NCI-H2171 (cell line): ENCODE measurements at regions not wholly inside any gene's neighbourhood (a gene's known extent, or its start where the extent isn't known, plus 50 kb on each side); places are given as distances from the start of the nearest gene placed in this dataset.
"Not testable (repeated sequence)": the region's sequence is repeated elsewhere in the genome, so short reads cannot be mapped to it uniquely, and the experiment has no call there.

ENCODE experiments used
- DNase-seq: peaks from one replicate; lab custom pipeline; 2025; lab: John Stamatoyannopoulos, UW

DNA sequence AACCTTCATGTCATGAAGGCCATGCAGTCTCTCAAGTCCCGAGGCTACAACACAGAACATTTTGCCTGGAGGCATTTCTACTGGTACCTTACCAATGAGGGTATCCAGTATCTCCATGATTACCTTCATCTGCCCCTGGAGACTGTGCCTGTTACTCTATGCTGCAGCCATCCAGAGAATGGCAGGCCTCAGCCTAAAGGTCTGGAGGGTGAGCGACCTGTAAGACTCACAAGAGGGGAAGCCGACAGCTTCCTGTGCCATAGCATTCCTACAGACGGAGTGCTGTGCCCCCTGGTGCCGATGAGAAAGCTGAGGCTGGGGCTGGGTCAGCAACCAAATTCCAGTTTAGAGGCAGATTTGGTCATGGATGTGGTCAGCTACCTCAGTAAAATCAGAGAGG is 51.3 kb upstream of the CADPS start:
- no peak for DNase-seq

DNA sequence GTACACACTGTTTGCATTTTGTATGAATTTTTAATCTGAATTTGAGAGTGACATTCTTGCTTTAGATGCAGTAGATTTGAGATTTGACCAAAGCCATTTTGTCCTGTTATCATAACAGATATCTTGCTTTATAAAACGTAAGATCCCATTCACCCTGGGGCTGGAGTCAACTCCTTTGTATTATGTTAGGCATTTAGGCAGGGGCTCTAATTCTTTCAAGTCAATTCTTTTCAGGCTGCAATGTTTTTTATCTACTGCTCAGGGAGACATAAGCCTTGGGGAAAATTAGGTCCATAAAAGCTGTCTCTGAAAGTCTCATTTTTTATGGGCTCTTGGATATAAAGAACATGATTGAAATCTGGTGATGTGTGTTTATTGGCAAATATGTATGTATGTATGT is 53.0 kb upstream of the CADPS start:
- no peak for DNase-seq

DNA sequence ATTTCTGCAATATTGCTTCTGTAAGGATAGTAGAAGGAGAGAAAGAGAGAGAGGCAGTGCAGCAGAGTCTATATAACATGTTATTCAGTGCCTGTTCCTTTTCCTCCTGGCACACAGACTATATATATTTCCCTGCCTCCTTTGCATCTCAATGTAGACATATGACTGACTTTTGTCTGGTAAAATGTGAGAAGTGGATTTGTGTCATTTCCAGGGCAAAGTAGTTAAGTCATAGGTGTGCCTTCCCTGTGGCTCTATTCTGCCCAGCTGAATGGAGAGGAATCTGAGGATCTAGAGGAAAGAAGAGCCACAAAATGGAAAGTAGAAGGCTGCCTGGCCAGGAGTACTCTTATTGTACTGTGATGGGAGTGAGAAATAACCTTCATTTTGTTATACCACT is 54.6 kb upstream of the CADPS start:
- DNase-seq = no peak

DNA sequence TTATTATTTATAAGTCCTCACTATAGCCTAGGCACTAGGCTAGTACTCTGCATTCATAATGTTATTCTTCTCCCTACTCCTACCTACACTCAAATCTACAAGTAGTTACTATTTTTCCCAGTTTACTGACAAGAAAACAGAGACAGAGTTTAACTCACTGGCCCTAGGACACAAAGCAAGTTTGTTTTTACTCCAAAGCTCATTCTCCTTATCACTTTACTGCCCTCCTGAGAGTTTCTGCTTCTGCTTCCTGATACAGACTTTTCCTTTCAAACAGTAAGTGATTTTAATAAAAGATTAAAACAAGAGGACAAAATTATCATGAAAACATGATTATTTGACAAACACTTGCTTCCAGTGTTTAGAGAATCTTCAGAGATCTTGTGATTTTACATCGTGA is 60.6 kb upstream of the CADPS start:
- no peak for DNase-seq

DNA sequence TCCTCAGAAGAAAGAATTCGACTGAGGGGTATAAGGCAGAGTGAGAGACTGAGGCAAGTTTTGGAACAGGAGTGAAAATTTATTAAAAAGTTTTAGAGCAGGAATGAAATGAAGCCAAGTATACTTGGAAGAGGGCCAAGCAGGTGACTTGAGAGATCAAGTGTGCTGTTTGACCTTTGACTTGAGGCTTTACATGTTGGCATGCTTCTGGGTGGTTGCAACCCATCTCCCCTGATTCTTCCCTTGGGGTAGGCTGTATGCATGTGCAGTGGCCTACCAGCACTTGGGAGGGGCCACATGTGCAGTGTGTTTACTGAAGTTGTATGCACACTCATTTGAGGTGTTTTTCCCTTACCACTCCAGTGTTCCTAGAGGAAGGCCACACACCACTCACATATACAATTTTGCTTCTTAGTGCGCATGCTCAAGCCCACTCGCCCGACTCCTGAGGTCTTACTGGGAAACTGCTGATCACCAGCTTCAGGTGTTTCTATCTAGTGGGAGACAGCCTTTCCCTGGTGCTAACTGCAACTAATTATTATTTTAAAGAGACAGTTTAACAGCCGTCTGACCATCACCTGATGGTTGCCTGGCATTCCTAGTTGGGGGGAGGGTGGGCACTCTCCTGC is 61.5 kb upstream of the CADPS start:
- no peak for DNase-seq

DNA sequence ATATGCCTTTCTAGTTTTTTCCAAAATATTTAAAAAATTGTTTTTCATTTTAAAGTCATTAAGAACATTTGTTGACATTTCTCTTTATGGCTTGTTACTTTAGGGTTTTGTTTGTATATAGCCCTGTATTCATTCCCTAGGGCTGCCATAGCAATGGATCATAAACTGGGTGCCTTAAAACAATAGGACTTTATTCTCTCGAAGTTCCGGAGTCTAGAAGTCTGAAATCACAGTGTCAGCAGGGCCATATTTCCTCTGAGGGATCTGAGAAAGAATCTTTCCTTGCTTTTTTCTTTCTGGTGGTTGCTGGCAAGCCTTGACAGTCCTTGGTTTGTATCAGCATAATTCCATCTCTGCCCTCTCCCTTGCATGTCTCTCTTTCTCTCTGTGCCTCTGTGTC is 63.4 kb upstream of the CADPS start:
- DNase-seq = no peak

DNA sequence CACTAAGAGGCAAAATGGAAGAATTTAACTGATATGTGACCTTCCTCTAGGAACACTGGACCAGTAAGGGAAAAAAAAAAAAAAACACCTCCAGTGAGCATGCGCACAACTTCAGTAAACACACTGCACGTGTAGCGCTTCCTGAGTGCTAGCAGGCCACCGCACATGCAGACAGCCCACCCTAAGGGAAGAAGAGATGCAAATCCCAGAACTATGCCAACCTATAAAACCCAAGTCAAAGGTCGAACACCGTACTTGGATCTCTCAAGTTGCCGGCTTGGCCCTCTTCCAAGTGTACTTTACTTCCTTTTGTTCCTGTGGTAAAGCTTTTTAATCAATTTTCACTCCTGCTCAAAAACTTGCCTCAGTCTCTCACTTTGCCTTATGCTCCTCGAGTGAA is 64.5 kb upstream of the CADPS start:
- no peak for DNase-seq

DNA sequence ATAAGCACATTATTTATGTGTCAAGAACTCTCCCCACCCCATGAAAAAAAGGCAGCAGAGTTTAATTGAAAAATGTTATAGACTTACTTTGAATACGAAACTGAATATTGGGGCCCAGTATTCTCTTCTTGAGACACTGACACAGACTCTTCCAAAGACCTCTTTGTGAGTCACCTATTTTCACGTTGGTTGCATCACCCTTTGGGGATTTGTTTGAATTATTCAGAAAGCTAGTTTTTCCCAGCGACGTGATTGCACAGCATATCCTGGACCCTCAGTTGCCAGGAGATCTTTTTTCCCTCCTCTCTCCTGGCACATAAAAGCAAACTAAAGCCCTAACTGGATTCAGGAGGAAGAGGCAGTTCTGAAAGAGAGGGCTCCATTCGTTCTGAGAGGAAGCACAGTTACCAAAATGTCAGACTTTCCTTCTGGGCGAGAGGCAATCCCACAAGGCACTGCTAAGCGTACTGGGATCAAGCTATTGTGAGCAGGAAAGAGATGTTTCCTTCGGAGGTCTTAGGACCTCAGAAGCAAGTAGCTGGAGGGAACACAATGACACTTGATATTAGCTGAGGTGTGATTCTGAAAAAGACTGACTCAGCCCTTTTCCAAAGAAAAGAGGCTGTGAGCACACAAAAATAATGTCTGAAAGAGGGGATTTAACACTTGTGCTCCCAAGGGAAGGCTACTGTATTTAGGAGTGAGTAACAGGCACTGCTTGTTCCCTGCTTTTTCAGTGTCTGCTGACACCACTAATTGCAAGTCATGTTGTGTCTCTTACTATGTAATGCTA is 65.8 kb upstream of the CADPS start:
- no peak for DNase-seq

DNA sequence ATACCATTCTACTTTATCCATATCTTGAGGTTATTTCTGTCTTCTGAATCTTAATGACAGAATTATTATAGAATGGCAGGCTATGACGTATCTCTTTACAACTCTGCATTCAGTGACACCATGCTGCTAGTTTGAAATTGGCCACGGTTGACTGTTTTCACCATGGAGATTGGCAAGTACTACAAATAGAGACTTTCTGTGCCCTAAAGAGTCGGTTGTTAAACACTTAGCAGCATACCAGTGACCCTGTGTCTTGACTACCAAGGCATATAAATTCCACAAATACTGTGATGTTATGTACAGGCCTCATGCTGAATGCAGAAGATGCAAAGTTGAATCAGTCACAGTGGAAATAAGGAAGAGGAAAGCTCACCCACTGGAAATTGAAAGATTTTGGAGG is 67.0 kb upstream of the CADPS start:
- DNase-seq = no peak

DNA sequence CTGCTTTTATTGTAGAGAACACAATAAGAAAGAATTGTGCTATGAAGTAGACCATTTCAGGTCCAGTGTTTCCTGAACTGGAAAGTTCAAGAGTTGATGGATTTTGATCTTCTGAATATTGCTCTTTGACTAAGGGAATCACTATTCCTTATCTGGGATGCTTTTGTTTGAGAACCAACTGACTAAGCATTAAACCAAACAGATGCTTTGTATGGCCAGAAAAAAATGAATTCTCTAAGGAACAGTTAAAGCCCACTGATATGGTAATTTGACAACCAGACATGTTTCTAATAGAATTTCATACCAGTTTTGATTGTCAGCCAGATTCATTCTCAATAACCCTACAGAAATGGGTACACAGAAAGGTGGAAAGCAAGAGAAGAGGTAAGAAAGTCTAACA is 67.5 kb upstream of the CADPS start:
- DNase-seq = no peak

DNA sequence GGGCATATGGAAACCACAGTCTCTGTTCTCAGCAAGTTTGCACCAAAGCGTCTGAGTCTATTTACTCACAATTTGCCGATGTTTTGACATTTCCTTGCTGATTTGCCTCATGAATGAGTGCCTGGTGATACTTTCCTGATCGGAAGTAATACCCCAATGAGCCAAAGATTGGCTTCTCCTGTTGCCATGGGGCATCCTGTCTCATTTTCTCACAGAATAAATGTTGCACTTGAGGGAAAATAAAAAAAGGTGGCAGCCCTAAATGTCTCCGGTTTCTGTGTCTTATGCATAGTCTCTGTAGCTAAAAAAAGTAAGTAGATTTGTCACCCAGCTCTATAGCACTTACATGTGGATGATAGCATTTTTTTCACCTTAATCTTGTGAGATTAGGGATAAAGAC is 73.7 kb upstream of the CADPS start:
- DNase-seq = no peak

DNA sequence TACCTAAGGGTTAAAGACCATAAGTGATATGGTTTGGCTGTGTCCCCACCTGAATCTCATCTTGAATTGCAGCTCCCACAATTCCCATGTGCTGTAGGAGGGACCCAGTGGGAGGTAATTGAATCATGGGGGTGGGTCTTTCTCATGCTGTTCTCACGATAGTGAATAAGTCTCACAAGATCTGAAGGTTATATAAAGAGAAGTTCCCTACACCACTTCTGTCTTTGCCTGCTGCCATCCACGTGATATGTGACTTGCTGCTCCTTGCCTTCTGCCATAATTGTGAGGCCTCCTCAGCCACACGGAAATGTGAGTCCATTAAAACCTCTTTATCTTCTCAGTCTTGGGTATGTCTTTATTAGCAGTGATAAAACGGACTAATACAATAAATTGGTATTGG is 75.0 kb upstream of the CADPS start:
- no peak for DNase-seq

DNA sequence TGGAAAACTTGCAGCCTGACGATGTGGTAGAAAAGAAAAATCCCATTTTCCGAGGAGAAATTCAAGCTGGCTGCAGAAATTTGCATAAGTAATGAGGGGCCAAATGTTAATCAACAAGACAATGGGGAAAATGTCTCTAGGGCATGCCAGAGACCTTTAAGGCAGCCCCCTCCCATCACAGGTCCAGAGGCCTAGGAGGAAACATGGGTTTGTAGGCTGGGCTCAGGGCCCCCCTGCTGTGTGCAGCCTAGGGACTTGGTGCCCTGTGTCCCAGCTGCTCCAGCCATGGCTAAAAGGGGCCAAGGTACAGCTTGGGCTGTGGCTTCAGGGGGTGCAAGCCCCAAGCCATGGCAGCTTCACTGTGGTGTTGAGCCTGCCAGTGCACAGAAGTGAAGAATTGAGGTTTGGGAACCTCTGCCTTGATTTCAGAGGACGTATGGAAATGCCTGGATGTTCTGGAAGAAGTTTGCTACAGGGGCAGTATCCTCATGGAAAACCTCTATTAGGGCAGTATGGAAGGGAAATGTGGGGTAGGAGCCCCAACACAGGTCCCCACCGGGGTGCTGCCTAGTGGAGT is 75.9 kb upstream of the CADPS start:
- DNase-seq = no peak

DNA sequence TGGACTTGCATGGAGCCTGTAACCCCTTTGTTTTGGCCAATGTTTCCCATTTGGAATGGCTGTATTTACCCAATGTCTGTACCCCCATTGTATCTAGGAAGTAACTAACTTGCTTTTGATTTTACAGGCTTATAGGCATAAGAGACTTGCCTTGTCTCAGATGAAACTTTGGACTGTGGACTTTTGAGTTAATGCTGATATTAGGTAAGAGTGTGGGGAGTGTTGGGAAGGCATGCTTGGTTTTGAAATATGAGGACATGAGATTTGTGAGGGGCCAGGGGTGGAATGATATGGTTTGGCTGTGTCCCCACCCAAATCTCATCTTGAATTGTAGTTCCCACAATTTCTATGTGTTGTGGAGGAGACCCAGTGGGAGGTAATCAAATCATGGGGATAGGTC is 76.7 kb upstream of the CADPS start:
- DNase-seq = not testable (repeated sequence)

DNA sequence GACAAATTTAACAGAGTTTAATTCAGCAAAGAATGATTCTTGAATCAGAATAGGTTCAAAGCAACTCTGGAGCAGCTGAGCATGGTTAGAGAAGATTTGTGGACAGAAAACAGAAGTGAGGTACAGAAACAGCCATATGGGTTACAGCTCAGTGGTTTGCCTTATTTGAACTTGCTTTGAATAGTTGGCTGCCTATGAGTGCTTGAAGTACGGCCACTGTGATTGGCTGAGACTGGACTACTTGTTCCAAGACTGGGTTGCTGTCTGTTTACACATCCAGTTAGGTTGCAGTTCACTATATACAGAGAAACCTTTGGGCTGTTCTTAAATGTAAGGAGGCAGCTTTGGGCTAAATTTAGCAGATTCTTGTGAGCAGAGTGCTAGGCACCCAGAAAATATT is 79.4 kb upstream of the CADPS start:
- DNase-seq = no peak

DNA sequence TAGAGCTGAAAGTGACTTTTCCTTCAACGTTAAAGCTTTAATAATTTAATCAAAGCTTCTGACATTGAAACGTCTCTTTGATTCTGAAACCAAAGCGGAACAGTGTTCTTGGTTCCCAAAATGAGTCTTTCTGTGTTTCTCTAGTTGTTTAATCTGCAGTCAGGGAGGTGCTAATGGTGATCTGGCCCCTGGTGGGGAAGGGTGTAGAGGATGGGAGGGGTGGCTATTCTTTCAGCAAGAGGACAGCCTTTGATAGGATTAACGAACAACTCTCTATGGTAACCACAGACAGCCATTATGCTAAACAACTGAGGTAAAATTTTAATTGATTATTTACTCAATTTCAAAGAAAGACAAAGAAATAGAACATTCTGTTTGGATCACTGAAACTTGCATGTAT is 79.9 kb upstream of the CADPS start:
- no peak for DNase-seq

DNA sequence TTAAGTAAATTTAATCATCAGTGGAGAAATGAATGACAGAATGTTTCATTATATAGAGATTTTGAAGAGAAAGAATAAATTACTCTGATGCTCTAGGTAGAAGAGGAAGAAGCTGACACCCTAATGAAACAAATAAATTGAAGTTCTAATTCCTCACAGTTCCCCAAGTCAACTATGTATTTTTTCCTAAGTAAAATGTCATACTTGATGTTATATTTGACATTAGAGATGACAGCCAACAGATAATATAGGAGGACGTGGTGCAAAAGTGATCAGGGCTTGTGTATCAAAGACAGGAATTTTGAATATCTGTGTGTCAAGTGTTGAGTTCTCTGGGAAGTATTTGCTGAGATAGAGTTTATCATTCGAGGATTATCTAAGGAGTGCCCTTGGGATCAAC is 81.2 kb upstream of the CADPS start:
- no peak for DNase-seq

DNA sequence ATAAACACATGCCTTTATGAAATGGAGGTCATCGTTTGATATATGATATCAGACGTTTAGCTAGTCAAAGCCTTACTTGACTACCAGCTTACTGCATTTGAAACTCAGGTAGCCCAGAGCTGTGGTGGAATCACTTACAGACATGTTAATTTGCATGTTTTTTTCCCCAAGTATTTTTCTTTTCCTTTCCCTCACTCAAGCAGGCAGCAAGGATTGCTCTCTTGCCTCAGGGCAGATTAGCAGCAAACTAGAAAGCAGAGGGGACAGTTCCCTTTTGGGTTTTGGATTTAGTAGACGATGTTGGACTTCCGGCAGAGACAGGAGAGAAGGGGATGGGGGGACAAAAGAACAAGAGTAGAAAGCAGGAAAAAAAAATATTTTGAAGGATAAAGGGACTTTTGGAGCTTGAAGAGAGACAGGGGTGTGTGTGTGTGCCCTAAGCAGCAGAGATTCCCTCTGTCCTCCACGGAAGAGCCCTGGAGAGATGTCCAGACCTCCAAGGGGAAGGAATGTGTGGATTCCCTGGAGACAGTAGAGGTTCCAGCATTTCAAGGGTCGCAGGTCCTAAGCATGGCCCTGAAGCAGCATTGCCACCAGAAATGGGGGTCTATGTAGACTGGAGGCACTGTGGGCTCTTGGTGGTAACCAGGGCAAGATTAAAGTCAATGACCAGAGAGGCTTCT is 86.8 kb upstream of the CADPS start:
- DNase-seq = no peak

DNA sequence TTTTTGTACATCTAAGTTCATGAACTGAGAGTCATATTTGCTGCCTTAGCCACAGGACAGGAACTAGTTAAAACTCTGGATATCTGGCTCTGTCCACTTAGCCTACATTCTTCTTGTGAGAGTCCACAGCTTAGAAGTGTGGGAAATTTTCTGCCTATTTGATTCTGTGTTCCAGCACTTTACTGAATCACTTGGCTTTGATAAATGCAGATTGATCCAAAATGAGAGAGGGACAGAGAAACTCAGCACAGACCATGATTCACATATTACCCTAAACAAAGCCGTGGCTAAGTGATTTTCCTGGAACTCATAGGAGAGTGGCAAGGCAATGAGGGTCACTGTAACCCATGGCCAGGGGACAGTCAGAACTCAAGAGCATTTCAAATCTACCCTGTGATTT is 87.5 kb upstream of the CADPS start:
- no peak for DNase-seq

DNA sequence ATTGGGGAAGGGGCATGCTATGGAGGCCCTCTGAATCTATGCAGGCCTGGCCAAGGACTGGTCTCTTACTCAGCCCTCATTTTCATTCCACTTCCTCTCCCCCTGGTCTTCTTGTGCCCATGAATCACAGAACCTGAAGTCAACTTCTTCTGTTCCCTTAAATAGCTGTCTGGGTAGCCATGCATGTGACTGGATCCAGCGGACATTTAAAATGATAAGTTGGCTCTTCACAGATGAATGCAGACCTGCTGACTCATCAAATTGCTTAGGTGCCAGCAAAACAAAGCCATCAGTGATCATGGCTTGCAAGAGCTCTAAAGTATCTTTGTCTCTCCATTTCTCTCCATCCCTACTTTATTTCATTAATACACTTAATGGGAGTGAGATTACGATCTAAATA is 90.1 kb upstream of the CADPS start:
- no peak for DNase-seq

DNA sequence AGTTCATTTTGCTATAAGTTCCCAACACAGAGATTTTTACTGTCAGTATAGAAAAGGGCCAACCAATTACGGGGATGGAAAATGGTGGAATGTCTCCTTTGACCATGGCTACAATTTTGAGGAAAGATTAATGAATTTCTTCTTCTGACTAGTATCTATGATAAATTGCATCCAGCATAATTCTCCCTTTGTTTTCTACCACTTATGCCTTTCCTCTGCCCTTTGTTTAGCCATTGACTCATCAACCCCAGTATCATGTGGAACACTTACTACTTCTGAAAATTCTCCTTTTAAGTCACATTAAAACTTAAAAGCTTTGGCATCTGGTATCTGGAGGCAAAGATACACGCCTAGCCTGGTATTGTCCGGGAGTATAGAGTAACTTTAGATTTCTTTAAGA is 92.9 kb upstream of the CADPS start:
- DNase-seq = no peak

DNA sequence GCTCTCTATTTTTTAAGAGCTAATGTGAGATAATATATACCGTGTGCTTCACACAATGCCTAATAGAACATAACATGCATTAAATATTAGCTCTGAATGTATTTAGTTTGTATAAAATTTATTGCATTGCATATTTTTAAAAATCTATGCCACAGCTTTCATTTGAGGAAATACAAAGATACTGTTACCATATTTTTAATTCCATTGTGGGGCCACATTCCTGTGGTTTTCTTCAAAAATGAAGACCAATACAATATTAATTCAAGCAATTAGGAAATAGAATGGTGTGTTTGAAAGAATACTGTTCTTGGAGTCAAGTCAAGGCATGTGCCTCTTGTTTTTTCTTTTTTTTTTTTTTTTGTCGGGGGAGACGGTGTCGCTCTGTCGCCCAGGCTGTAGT is 95.4 kb upstream of the CADPS start:
- no peak for DNase-seq

DNA sequence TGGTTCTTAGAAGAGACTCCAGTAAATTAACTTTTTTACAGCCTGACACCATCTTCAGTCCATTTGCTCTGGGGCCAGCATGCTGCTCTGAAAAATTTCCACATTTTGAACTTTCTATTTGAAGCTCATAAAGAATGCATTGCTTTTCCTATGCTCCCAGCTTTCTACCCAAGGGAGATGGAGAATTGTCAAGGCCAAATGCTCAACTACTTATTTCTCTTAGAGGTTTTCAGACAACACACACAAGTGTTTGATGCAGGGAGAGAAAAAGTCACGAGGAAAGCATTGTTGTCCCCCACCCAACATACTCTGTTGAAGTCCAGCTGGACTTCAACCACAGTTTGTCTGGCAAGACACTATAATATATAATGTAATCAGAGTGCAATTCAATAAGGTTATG is 100.3 kb upstream of the CADPS start:
- no peak for DNase-seq
